Activated CD8-positive, alpha-beta memory T cell treated with anti-CD3 and anti-CD28 coated beads, Interleukin-2, amount 10 ng/mL, durations not matched to agents 7 days and 5 days (primary cell): ENCODE measurements at regions not wholly inside any gene's neighbourhood (a gene's known extent, or its start where the extent isn't known, plus 50 kb on each side); places are given as distances from the start of the nearest gene placed in this dataset.
"Not testable (repeated sequence)": the region's sequence is repeated elsewhere in the genome, so short reads cannot be mapped to it uniquely, and the experiment has no call there.

Experiments used
- ATAC-seq: fragments of 150-1000 bp; cut with Tn5 transposase; one replicate; pipeline ENCODE4 v1.10.0; 2021; ENCODE audit warnings: moderate library complexity
- CTCF ChIA-PET: fragments of 350-600 bp; sonication (Branson Sonifier 250); formaldehyde crosslinking; loops from one replicate; lab custom pipeline; 2021; ENCODE audit warnings: antibody characterized with exemption; lab: Charles Lee
- DNase-seq: peaks from one replicate; pipeline ENCODE4 v3.0.0-alpha.2; 2020
- H3K27ac Mint-ChIP-seq: one replicate; pipeline ENCODE4 v1.8.0; 2021; ENCODE audit warnings: mild to moderate bottlenecking, mixed read lengths
- H3K27me3 Mint-ChIP-seq: one replicate; pipeline ENCODE4 v1.8.0; 2021; ENCODE audit warnings: mixed read lengths
- H3K36me3 Mint-ChIP-seq: one replicate; pipeline ENCODE4 v1.8.0; 2021; ENCODE audit warnings: mild to moderate bottlenecking, mixed read lengths
- H3K4me1 Mint-ChIP-seq: one replicate; pipeline ENCODE4 v1.8.0; 2021; ENCODE audit warnings: mixed read lengths
- H3K4me3 Mint-ChIP-seq: one replicate; pipeline ENCODE4 v1.8.0; 2021; ENCODE audit warnings: mild to moderate bottlenecking, moderate library complexity, mixed read lengths
- H3K9me3 Mint-ChIP-seq: one replicate; pipeline ENCODE4 v1.8.0; 2022; ENCODE audit warnings: low read depth, mixed read lengths

DNA sequence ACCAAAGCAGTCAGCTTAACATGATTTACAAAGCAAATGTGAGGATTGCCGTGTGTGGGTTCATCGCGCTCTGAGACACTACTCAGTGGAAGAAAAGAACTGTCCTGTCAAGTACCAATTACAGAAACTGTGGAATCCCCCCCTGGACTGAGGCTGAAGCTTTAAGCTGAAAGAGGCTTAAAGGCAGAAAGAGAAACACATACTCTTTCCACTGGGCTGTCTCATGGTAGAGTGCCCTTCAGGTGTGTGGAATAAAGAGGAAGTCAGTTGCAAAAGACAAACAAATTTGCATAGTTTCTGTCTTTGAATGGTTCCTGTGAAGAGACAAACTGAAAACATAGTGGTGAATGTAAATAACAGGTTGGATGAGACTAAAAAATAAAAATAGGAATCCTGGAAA is 560.4 kb upstream of the SYNCRIP start:
- no peak for ATAC-seq

DNA sequence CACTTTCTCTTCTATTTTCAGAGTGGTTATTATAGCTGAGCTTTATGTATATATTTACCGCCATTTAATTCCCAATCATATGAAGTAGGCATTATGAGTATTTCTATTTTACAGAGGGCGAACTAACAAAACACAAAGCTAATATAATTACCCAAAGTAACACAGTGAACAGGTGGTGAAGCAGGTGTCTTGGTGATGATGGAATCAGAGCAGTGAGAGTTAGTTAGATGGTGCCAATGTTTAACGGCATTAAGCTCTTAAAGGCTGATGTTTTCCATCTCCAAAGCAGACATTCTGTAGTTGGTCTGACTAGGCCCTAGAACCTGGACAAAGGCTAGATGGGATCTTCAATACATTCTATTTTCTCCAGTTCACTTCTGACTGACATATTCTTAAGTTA is 551.1 kb upstream of the SYNCRIP start:
- no peak overlapping the region for H3K27ac Mint-ChIP-seq
- DNase-seq (no peak), ATAC-seq (no peak)
- H3K4me3 Mint-ChIP-seq = no peak overlapping the region
- H3K4me1 Mint-ChIP-seq = no peaks in the 10 kb centered on the region
- H3K27me3 Mint-ChIP-seq = no peaks in the 10 kb centered on the region
- CTCF ChIA-PET = no interaction called here
- no peaks in the 10 kb centered on the region for H3K9me3 Mint-ChIP-seq
- H3K36me3 Mint-ChIP-seq = no peaks in the 10 kb centered on the region

More for the DNA sequence above, 560.4 kb upstream of the SYNCRIP start:
- Mint-ChIP-seq H3K4me1 (no peaks in the 10 kb centered on the region), H3K9me3 (peaks cover 8% of the 10 kb centered on the region), H3K27me3 (no peaks in the 10 kb centered on the region), H3K4me3 (no peak overlapping the region), H3K27ac (no peak overlapping the region), H3K36me3 (no peaks in the 10 kb centered on the region)
- CTCF ChIA-PET = no interaction called here
- no peak for DNase-seq

DNA sequence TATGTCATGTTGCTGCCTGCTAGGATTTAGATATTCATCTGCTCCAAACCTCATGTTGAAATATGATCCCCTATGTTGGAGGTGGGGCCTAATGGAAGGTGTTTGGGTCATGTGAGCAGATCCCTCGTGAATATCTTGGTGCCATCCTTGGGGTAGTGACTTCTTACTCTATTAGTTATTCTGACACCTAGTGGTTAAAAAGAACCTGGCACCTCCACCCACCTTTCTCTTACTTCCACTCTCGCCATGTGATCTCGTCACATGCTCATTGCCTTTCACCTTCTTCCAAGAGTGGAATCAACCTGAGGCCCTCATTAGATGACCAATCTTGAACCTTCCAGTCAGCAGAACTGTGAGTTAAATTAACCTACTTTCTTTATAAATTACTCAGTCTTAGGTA is 549.4 kb upstream of the SYNCRIP start:
- no peak for ATAC-seq
- H3K27ac Mint-ChIP-seq = no peak overlapping the region
- H3K36me3 Mint-ChIP-seq = no peaks in the 10 kb centered on the region
- H3K4me1 Mint-ChIP-seq = no peaks in the 10 kb centered on the region
- CTCF ChIA-PET = no interaction called here
- DNase-seq = no peak
- H3K27me3 Mint-ChIP-seq = no peaks in the 10 kb centered on the region
- no peak overlapping the region for H3K4me3 Mint-ChIP-seq
- no peaks in the 10 kb centered on the region for H3K9me3 Mint-ChIP-seq

DNA sequence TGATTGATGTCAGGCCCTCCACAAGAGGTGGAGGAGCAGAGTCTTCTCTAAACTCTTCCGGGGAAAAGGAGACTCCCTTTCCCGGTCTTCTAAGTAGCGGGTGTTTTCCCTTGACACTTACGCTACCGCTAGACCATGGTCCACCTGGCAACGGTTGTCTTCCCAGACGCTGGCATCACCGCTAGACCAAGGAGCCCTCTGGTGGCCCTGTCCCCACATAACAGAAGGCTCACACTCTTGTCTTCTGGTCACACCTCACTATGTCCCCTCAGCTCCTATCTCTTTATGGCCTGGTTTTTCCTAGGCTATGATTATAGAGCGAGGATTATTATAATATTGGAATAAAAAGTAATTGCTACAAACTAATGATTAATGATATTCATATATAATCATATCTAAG is 532.5 kb upstream of the SYNCRIP start:
- H3K4me3 Mint-ChIP-seq, H3K4me1 Mint-ChIP-seq, H3K27ac Mint-ChIP-seq, H3K27me3 Mint-ChIP-seq, H3K36me3 Mint-ChIP-seq, DNase-seq, CTCF ChIA-PET, H3K9me3 Mint-ChIP-seq, ATAC-seq: not testable (repeated sequence)

DNA sequence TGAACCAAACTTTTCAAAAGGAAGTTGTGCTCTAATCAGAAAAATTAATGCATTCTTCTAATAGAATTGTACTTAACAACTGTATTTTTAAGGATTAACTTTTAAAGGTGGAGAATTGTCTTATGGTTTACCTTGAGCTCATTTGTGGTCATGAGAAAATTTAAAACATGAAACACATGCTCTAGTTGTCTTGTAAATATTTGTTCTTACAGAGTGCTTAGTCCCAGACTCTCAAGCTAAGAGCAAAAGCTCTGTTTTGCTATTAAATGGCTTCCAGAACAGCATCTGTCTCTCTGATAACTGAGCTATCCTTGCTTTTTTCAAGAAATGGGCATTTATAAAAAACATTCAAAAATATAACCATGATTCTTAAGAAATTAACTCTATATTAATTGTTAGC is 512.2 kb upstream of the SYNCRIP start:
- Mint-ChIP-seq H3K4me3 (no peak overlapping the region), H3K9me3 (peaks cover 2% of the 10 kb centered on the region), H3K36me3 (no peaks in the 10 kb centered on the region), H3K4me1 (no peaks in the 10 kb centered on the region), H3K27me3 (no peaks in the 10 kb centered on the region), H3K27ac (no peak overlapping the region)
- DNase-seq (no peak), ATAC-seq (no peak)
- CTCF ChIA-PET = no interaction called here

DNA sequence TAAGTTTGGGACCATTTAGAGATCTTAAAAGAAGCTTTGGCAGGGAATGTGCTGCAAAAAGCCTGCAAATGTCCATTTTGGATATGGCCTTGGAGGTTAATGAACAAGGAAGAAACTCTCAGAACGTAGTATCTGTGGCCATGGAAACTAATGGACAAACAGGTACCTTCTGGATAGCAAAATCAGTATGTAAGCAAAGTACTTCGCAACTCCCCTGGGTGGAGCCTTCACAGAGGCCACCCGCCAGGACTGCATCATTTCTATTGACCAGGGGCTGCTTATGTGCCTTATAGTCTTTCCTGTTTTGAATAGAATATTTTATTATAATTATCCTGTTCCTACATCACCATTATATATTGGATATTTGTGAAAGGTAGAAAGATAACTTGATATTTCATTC is 510.8 kb upstream of the SYNCRIP start:
- DNase-seq = no peak
- Mint-ChIP-seq H3K27ac (no peak overlapping the region), H3K4me3 (no peak overlapping the region), H3K36me3 (no peaks in the 10 kb centered on the region), H3K9me3 (peaks cover 2% of the 10 kb centered on the region), H3K4me1 (no peaks in the 10 kb centered on the region), H3K27me3 (no peaks in the 10 kb centered on the region)
- ATAC-seq = no peak
- CTCF ChIA-PET = no interaction called here

DNA sequence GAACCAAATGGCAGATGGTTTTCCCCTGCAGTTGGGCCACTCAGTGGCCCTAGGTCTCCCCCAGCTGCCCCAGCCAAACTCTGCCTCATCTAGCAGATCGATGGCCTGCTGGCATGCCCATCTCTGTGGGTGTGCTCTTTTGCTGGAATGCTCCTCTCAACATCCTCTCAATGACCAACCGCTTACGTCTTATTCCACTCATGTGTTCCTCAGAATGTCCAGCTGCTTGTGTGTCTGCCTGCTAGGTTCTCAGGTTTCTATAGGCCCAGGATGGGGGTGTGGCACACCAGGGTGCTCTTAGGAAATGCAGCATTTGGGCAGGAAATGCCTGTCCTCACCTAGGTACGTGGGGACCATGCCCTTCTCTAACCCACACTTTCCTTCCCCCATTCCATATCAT is 509.9 kb upstream of the SYNCRIP start:
- no peaks in the 10 kb centered on the region for H3K4me1 Mint-ChIP-seq
- H3K27me3 Mint-ChIP-seq = no peaks in the 10 kb centered on the region
- CTCF ChIA-PET = no interaction called here
- no peak for DNase-seq
- H3K4me3 Mint-ChIP-seq = no peak overlapping the region
- H3K27ac Mint-ChIP-seq = no peak overlapping the region
- H3K36me3 Mint-ChIP-seq = no peaks in the 10 kb centered on the region
- ATAC-seq = no peak
- H3K9me3 Mint-ChIP-seq = no peaks in the 10 kb centered on the region

DNA sequence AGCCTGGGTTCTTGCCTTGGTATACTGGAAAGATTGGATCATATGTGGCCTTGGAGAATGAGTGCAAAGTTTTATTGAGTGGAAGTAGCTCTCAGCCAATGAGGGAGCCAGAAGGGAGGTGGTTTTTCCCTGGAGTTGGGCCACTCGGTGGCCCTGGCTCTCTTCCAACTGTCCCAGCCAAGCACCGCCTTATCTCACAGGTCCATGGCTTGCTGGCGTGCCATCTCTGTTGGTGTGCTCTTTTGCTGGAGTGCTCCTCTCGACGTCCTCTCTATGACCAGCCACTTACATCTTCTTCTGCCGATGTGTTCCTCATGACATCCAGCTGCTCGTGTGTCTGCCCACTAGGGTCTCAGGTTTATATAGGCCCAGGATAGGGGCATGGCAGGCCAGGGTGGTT is 505.9 kb upstream of the SYNCRIP start:
- H3K4me1 Mint-ChIP-seq = no peaks in the 10 kb centered on the region

DNA sequence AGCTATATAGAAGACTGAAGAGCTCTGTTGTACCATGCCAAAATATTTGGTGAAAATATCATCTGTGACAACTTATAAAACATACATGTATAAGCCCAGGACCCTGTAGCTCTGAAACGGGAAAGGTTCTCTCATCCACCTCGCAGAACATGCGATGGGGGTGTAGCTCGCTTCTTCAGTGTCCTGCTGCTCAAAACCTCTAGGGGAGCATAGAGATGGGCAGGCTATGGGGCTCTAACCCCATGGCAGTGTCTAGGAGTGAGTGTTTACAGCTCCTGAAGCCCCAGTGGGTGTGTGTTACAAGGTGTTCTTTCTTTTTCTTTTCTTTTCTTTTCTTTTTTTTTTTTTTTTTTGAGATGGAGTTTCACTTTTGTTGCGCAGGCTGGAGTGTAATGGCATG is 505.2 kb upstream of the SYNCRIP start:
- Mint-ChIP-seq H3K4me3 (no peak overlapping the region), H3K27me3 (no peaks in the 10 kb centered on the region), H3K36me3 (no peaks in the 10 kb centered on the region), H3K27ac (no peak overlapping the region), H3K9me3 (peaks cover 2% of the 10 kb centered on the region), H3K4me1 (no peaks in the 10 kb centered on the region)
- ATAC-seq (no peak), DNase-seq (no peak)
- CTCF ChIA-PET = no interaction called here

More for the DNA sequence above, 505.9 kb upstream of the SYNCRIP start:
- Mint-ChIP-seq H3K9me3 (peaks cover under 1% of the 10 kb centered on the region), H3K4me3 (no peak overlapping the region), H3K27me3 (no peaks in the 10 kb centered on the region), H3K27ac (no peak overlapping the region), H3K36me3 (no peaks in the 10 kb centered on the region)
- no peak for ATAC-seq
- CTCF ChIA-PET = no interaction called here
- DNase-seq = no peak

DNA sequence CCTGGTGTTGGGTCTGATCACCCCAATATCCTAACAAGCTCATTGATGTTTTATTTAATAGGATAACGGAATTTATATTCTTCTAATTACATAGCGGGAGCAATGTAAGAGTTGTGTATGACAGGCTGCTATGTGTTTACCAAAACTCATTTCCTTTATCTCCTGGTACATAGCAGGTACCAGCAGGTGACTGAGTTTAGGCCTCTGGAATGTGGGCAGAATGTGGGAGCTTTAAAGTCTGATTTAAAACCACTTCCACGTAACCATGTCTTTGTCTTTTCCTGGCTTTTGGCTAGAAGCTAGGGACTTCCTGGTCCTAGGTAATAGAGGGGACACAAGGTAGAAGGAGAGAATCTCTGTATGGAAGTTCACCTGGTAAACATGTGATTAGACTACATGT is 504.6 kb upstream of the SYNCRIP start:
- Mint-ChIP-seq H3K4me1 (no peaks in the 10 kb centered on the region), H3K4me3 (no peak overlapping the region), H3K9me3 (peaks cover 2% of the 10 kb centered on the region), H3K27me3 (no peaks in the 10 kb centered on the region), H3K27ac (no peak overlapping the region), H3K36me3 (no peaks in the 10 kb centered on the region)
- CTCF ChIA-PET = no interaction called here
- DNase-seq (no peak), ATAC-seq (no peak)

DNA sequence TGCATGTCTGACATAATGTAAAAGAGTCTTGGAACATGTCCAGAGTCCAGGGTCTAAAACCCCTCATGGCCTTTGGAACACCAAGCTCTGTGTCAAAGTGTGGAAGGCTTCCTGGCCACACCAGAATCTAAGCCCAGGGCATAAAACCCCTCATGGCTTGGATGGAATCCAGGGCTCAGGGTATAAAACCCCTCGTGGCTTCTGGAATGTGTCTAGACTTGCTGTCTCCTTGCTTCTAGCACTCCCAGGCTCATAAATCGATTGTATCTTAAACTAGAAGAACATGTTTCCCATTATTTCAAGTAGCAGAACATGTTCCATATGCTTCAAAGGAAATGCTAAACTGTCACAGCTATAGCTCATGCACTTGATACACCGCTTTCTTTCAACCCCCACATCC is 504.1 kb upstream of the SYNCRIP start:
- H3K9me3 Mint-ChIP-seq, H3K27me3 Mint-ChIP-seq, H3K4me3 Mint-ChIP-seq, CTCF ChIA-PET, DNase-seq, H3K4me1 Mint-ChIP-seq, ATAC-seq, H3K36me3 Mint-ChIP-seq, H3K27ac Mint-ChIP-seq: not testable (repeated sequence)

DNA sequence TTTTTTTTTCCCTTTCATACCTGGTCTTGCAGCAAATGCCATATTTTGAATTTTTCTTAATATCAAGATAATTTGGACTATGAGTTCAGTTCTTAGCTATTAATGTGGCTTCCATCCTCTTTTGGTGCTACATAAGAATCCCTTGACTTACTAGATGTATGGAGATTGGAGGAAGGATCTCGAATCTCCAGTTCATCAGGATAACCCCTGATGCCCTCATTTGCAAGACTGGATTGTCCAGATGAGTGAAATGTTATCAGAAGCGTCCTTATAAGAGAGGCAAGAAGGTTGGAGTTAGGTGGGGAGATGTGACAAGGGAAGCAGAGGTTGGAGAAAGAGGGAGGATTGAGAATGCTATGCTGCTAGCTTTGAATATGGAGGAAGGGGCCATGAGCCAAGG is 499.6 kb upstream of the SYNCRIP start:
- CTCF ChIA-PET = no interaction called here

DNA sequence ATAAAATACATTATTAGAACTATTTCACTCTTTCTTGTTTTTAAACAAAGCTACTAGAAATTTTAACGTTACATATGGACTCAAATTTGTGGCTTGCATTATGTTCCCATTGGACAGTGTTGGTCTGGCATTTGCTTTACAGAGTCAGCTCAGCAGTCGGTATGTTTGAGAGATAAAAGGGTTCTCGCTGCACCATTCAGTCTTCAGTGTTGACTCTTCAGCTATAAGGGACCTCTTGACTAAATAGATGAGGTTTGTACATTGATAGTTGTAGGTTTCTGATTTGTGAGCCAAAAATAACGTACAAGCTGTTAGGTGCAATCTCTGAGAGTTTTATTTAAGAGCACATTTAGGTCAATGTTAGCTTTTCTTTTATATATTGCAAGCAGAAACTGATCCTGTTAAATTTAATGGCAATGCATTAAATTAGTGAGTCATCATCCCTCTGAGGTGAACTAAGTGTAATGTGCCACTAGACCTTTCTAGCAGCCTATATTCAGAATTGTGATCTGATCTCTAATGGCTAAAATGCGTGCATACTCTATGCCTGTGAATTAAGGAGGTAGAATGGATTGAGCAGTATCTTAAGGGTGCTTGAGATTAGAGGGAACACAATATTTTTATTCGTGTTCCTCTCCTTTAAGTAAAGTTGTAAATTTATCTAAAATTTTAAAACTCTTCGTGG is 485.6 kb upstream of the SYNCRIP start:
- Mint-ChIP-seq H3K9me3 (peaks cover 6% of the 10 kb centered on the region), H3K4me3 (no peak overlapping the region), H3K36me3 (no peaks in the 10 kb centered on the region), H3K4me1 (no peaks in the 10 kb centered on the region), H3K27ac (no peak overlapping the region), H3K27me3 (no peaks in the 10 kb centered on the region)
- DNase-seq = no peak
- CTCF ChIA-PET = no interaction called here
- ATAC-seq = no peak

More for the DNA sequence above, 499.6 kb upstream of the SYNCRIP start:
- no peak overlapping the region for H3K27ac Mint-ChIP-seq
- DNase-seq (no peak), ATAC-seq (no peak)
- H3K9me3 Mint-ChIP-seq = peaks cover 2% of the 10 kb centered on the region
- H3K27me3 Mint-ChIP-seq = no peaks in the 10 kb centered on the region
- H3K4me3 Mint-ChIP-seq = no peak overlapping the region
- no peaks in the 10 kb centered on the region for H3K4me1 Mint-ChIP-seq
- H3K36me3 Mint-ChIP-seq = no peaks in the 10 kb centered on the region

DNA sequence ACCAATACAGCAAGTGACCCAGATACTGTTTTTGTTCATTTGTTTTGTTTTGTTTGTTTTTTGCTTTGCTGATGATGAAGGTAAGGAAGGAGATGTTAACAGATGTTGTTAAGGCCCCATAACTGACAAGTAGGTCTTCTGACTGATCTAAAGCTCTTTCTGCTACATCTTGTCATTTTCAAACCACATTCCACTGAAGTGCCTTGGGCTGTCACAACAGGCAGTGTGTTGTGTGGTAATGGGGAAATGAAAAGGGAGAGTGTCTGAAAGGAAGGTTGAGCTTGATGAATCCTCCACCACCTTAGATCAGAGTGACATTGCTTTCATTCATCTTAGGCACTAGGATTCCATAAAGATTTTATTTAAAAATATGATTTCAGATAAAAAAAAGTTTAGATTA is 479.4 kb upstream of the SYNCRIP start:
- ATAC-seq = no peak

DNA sequence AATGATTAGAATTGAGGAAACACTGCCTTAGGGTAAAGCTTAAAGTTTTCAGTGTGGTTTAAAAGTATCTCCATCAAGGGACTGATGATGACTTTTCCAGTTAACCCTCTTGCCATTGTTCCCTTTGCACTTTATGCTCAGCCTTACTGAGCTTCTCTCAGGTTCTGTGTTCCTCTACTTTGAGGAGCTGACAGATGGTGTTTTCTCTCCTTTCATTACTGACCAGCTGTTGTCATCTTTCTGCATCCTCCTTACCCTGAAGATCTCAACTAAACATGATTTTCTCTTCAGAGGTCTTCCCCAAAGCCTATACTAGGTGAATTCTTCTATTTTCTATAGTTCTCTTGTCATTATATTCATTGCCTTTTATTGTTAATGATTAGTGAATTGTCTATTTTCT is 475.6 kb upstream of the SYNCRIP start:
- Mint-ChIP-seq H3K27ac (no peak overlapping the region), H3K4me1 (no peaks in the 10 kb centered on the region), H3K9me3 (no peaks in the 10 kb centered on the region), H3K36me3 (no peaks in the 10 kb centered on the region), H3K4me3 (no peak overlapping the region), H3K27me3 (no peaks in the 10 kb centered on the region)
- CTCF ChIA-PET = no interaction called here
- DNase-seq = no peak
- no peak for ATAC-seq

More for the DNA sequence above, 479.4 kb upstream of the SYNCRIP start:
- no peaks in the 10 kb centered on the region for H3K9me3 Mint-ChIP-seq
- no peaks in the 10 kb centered on the region for H3K27me3 Mint-ChIP-seq
- H3K36me3 Mint-ChIP-seq = no peaks in the 10 kb centered on the region
- no peak overlapping the region for H3K4me3 Mint-ChIP-seq
- no peaks in the 10 kb centered on the region for H3K4me1 Mint-ChIP-seq
- CTCF ChIA-PET = no interaction called here
- no peak overlapping the region for H3K27ac Mint-ChIP-seq
- DNase-seq = no peak
